DND-41 (cell line): ENCODE measurements at regions not wholly inside any gene's neighbourhood (a gene's known extent, or its start where the extent isn't known, plus 50 kb on each side); places are given as distances from the start of the nearest gene placed in this dataset.

Experiments used
- ATAC-seq: fragments of 200-7000 bp; cut with Tn5 transposase; 3 replicates; pipeline ENCODE4 v1.9.1; 2021; ENCODE audit warnings: low read depth; ENCODE audit not compliant: insufficient read depth
- DNase-seq: peaks from one replicate; pipeline ENCODE4 v3.0.0-alpha.2; 2020
- H2AFZ ChIP-seq: 2 replicates; pipeline ENCODE4 v1.6.0; 2012; ENCODE audit warnings: low read depth, low read length
- H3K27ac ChIP-seq: 2 replicates; pipeline ENCODE4 v1.5.1; 2012; ENCODE audit warnings: low read length, inconsistent platforms
- H3K27me3 ChIP-seq: fragments of 200-600 bp; sonication (generic); 2 replicates; pipeline ENCODE4 v1.6.0; 2012; ENCODE audit warnings: low read length, mild to moderate bottlenecking, inconsistent platforms; ENCODE audit not compliant: insufficient read depth, poor library complexity
- H3K36me3 ChIP-seq: 2 replicates; pipeline ENCODE4 v1.5.1; 2012; ENCODE audit warnings: low read length, inconsistent platforms; ENCODE audit not compliant: insufficient read depth
- H3K4me1 ChIP-seq: 2 replicates; pipeline ENCODE4 v1.5.1; 2012; ENCODE audit warnings: mild to moderate bottlenecking, low read length; ENCODE audit not compliant: insufficient read depth
- H3K4me2 ChIP-seq: 2 replicates; pipeline ENCODE4 v1.6.0; 2012; ENCODE audit warnings: mild to moderate bottlenecking, moderate library complexity, low read length, inconsistent platforms; ENCODE audit not compliant: insufficient read depth
- H3K4me3 ChIP-seq, 2 experiments: fragments of 200-600 bp in 1 of 2; shearing (Covaris generic) in 1 of 2; 2 replicates each; pipeline ENCODE4 v1.5.1; 2012 to 2016; ENCODE audit warnings: inconsistent platforms in 2 of 2, low read length in 2 of 2, mild to moderate bottlenecking in 2 of 2, low read depth in 1 of 2, moderate library complexity in 1 of 2
- H3K79me2 ChIP-seq: 2 replicates; pipeline ENCODE4 v1.6.0; 2012; ENCODE audit warnings: low read length, inconsistent platforms; ENCODE audit not compliant: insufficient read depth
- H3K9ac ChIP-seq: 2 replicates; pipeline ENCODE4 v1.6.0; 2012; ENCODE audit warnings: low read depth, mild to moderate bottlenecking, inconsistent platforms, low read length, moderate library complexity
- H3K9me3 ChIP-seq: 2 replicates; pipeline ENCODE4 v1.5.1; 2012; ENCODE audit warnings: low read length, moderate library complexity, mild to moderate bottlenecking, inconsistent platforms; ENCODE audit not compliant: insufficient read depth, severe bottlenecking
- H4K20me1 ChIP-seq: 2 replicates; pipeline ENCODE4 v1.6.0; 2012; ENCODE audit warnings: low read length; ENCODE audit not compliant: insufficient read depth
- CTCF ChIP-seq: IDR thresholded peaks from 2 replicates; pipeline ENCODE4 v1.5.1; 2012; ENCODE audit warnings: borderline replicate concordance, low read length, moderate library complexity, mild to moderate bottlenecking; ENCODE audit not compliant: poor library complexity, severe bottlenecking; ENCODE audit errors: extremely low read depth
- EZH2 ChIP-seq: IDR thresholded peaks from 3 replicates; pipeline ENCODE4 v1.6.1; 2012; ENCODE audit warnings: borderline replicate concordance, low read depth, mild to moderate bottlenecking, moderate library complexity, low read length, inconsistent platforms; ENCODE audit not compliant: severe bottlenecking

- DNase-seq (no peak), ATAC-seq (no peak)
- Histone ChIP-seq H3K27me3 (no peaks in the 10 kb centered on the region), H3K36me3 (no peaks in the 10 kb centered on the region), H2AFZ (no peak overlapping the region), H3K9ac (no peak overlapping the region), H3K4me1 (no peaks in the 10 kb centered on the region), H3K79me2 (no peaks in the 10 kb centered on the region), H3K9me3 (no peaks in the 10 kb centered on the region), H3K27ac (no peak overlapping the region), H3K4me3 (no peak overlapping the region), H4K20me1 (no peaks in the 10 kb centered on the region), H3K4me2 (no peak overlapping the region)
- TF ChIP-seq CTCF (no peak), EZH2 (no peak)
Measured at GRCh38 chr7:49089717-49090116, 165.4 kb downstream of the CDC14C start.

DNA sequence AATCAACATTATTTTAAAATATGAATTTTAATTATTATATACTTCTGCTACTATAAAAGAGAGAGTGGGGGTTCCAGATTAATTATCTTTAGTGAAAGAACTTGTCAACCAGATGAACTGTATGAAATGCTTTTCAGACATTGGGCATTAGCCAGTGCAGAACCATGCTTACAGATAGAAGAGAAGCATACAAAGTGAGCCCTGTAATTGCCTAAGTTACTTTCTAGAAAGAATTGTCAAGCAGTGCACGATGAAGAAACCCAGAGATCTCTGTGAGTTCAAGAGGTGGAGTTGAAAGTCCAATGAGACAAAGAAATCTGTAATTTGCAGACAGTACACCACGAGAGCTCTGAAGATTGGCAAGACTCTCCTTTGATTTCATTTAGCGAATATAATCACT lies 166.7 kb downstream of the CDC14C start:
- Histone ChIP-seq H4K20me1 (no peaks in the 10 kb centered on the region), H3K9ac (no peak overlapping the region), H3K9me3 (no peaks in the 10 kb centered on the region), H3K36me3 (no peaks in the 10 kb centered on the region), H3K4me3 (no peak overlapping the region), H2AFZ (no peak overlapping the region), H3K27me3 (no peaks in the 10 kb centered on the region), H3K4me1 (no peaks in the 10 kb centered on the region), H3K27ac (no peak overlapping the region), H3K79me2 (no peaks in the 10 kb centered on the region), H3K4me2 (no peak overlapping the region)
- no peak for DNase-seq
- TF ChIP-seq CTCF, result no peak
- TF ChIP-seq EZH2, result no peak
- ATAC-seq, result no peak

- Histone ChIP-seq H3K79me2 (no peaks in the 10 kb centered on the region), H3K4me3 (no peak overlapping the region), H3K9ac (no peak overlapping the region), H3K4me2 (no peak overlapping the region), H2AFZ (no peak overlapping the region), H3K36me3 (no peaks in the 10 kb centered on the region), H3K4me1 (no peaks in the 10 kb centered on the region), H3K27ac (no peak overlapping the region), H4K20me1 (no peaks in the 10 kb centered on the region), H3K9me3 (no peaks in the 10 kb centered on the region), H3K27me3 (no peaks in the 10 kb centered on the region)
- ATAC-seq (no peak), DNase-seq (no peak)
- TF ChIP-seq EZH2 (no peak), CTCF (no peak)
Measured at GRCh38 chr7:49091519-49091918, 167.2 kb downstream of the CDC14C start.

GRCh38 chr7:49093218-49093617 lies 168.9 kb downstream of the CDC14C start:
- no peaks in the 10 kb centered on the region for H3K27me3 ChIP-seq
- no peak overlapping the region for H3K4me2 ChIP-seq
- no peak overlapping the region for H3K9ac ChIP-seq
- TF ChIP-seq CTCF (no peak), EZH2 (no peak)
- H3K4me1 ChIP-seq, result no peaks in the 10 kb centered on the region
- H4K20me1 ChIP-seq, result no peaks in the 10 kb centered on the region
- no peaks in the 10 kb centered on the region for H3K79me2 ChIP-seq
- H2AFZ ChIP-seq, result no peak overlapping the region
- H3K9me3 ChIP-seq, result no peaks in the 10 kb centered on the region
- H3K36me3 ChIP-seq, result no peaks in the 10 kb centered on the region
- no peak overlapping the region for H3K4me3 ChIP-seq
- DNase-seq (no peak), ATAC-seq (no peak)
- no peak overlapping the region for H3K27ac ChIP-seq
